Limb (tissue), 2 donors: ENCODE measurements at regions not wholly inside any gene's neighbourhood (a gene's known extent, or its start where the extent isn't known, plus 50 kb on each side); places are given as distances from the start of the nearest gene placed in this dataset.
A peak's percentile ranks its signal among the peaks of the same experiment; 100 is the strongest.
"Not testable (repeated sequence)": the region's sequence is repeated elsewhere in the genome, so short reads cannot be mapped to it uniquely, and the experiment has no call there.

Source experiments
- DNase-seq, 2 donors: peaks; one replicate each; pipeline ENCODE4 v3.0.0-alpha.2; 2016; ENCODE audit errors: extremely low spot score in 2 of 2

DNA sequence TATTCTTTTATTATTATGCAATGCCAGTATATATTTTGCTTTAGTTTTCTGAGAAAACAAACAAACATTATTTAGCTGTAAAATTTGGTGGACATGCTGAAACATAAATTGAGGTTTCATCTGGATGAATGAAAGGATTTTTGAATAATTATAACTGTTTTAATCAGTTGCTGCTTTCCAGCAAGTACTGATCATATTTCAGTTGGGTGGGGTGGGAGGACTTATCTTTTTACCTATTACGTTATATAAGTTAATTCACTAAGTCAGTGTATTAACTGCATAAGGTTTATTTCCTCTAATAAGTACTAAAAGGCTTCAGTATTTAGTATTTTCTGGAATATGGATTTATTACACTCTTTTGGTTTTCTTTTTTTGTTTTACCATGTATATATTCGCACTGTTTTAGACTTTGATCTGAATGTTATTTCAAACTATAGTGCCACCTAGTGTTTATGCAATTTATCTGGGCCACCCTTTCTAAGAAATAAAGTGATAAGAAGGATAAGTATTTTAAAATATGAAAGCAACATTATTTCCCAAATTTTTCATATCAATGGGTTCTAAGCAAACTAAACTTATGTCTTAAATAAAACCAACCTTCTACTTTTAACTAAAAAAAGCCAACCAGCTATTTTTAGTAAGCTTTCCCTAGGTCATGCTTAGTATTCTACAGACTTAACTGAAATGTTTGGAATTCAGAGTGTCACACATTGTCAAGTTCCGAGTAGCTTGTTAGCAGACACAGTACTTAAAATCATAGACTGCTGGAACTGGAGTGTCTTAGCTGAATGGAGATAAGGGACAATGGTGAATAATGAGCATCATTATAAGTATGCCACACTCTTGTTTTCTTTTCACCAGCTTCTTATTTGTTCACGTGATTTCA, 105.4 kb upstream of the MCHR2 start:
- peak in 1 of 2 donors; percentile 43 for DNase-seq

DNA sequence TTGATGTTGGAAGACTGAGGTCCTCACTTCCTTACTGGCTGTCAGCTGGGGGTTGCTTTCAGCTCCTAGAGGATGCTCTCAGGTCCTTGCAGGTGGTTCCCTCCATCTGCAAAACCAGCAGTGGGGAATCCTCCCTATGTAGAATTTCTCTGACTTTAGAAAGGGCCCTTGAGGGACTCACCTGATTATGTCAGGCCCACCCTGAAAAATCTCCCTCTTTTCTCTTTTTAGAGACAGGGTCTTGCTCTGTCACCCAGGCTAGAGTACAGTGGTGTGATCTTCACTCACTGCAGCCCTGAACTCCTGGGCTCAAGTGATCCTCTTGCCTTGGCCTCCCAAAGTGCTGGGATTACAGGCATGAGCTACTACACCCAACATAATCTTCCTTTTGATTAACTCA, 102.9 kb upstream of the MCHR2 start:
- DNase-seq: no peak

DNA sequence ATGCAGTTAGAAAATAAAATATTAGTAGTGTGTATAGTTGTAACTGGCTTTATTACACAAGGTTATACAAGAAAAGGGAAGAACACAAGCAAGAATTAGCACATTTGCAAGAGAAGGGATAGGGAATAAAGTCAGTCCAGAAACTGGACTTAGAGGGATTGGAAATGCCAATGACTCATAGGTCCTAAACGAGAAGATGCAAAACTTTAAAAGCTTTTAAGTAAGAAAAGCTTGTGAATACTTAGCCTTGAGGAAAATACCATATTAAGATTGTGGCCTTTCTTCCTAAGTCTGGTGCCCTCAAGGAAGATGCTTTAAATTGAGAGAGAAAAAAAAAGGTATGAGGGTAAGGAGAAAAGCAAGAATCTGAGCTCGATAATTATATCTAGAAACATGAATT, 102.3 kb upstream of the MCHR2 start:
- DNase-seq: no peak

DNA sequence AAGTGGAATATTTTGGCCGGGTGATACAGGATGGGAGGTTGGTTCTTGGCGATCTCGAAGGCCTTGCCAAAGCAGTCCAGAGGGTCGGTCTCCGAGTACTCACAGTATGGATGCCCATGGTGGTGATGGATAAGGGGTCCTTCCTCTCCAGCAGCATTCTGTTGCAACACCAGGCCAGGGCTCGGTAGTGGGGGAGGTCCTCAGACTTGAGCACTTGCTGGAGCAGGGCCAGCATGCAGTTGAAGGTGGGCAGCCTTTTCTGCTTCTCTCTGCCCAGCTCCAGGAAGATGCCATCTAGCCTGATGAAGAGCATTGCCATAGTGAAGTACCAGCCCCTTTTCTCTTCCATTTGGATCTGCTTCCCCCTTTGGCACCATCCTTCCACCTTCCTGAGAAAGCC, 99.4 kb upstream of the MCHR2 start:
- no peak for DNase-seq

DNA sequence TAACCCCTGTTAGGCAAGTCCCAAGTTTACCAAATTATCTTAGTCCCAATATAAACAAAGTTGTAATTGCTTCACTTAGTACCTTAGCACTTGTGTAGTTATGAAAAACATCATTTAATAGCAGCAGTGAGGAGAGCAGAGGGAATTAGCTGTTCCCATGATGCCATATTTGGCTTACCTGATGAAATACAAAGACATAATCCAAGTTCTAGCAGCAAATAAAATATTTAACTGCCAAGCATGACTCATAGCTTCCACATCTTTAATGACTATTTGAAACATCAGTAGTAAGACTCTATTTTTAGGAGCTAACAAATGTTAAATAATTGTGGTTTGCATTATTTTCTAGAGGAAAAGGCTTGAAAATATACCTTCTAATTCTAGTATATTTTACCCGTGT, 94.0 kb upstream of the MCHR2 start:
- DNase-seq: no peak

DNA sequence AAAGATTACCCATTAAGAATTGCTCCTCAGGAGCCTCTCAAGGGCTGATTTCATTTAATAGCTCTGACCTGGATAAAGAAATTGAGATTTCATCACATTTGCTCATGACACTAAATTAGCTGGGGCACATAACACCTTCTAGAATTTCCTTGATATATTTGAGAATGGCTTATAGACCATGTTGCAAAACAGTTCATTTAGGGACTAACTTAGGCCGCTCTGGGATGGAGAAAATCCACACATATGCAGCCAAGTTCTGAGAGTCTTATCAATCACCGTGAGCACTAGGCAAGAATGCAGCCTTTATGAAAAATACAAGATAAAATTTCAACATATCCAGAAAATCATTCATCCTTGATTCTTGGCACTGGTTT, 91.0 kb upstream of the MCHR2 start:
- DNase-seq: no peak

DNA sequence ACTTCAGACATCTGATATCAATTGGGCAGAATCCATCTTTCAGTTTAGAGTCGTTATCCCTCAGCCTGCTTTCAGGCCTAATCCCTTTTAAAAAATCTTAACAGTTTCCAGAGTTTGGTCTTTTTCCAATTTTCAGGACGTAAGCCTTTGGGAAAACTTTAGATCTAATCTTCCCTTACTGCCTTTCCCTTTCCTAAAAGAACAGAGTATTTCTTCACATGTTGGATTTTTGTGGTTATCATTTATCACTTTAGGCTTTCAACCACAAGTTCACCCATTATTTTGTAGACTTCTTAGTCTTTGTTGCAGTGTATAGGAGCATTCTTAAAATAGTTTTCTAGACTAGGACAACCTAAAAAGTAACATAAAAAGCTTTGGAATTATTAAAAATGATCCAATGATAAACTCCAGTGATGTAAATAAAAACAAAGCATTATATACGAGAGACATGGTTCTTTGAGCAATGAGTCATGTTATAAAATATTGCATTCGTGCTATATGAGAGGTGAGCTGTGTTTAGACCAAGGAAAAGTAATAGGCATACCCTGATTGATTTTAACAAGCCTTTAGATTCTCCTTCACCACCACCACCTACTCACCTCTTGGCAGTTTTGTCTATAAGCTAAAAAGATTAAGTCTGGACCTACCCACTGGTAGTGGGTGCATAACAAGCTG, 90.4 kb upstream of the MCHR2 start:
- no peak for DNase-seq

DNA sequence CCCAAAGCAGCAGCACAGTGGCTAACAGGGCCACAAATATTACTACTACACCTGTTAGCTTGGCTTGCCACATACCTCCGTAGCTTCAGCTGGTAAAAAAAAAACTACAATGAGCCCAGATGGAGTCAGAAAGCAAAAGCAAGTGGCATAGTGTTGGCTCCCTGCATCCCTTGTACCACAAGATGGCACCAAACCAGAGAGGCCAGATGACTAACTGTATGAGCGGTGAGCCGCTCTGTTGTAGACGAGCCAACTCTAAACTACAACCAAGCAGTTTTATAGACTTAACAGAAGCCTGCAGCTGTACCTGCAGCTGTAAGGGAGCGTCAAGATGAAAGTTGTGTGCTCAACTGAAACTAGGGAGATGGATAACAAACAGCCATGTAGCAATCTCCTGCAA, 84.5 kb upstream of the MCHR2 start:
- DNase-seq: peak in 1 of 2 donors; percentile 4

DNA sequence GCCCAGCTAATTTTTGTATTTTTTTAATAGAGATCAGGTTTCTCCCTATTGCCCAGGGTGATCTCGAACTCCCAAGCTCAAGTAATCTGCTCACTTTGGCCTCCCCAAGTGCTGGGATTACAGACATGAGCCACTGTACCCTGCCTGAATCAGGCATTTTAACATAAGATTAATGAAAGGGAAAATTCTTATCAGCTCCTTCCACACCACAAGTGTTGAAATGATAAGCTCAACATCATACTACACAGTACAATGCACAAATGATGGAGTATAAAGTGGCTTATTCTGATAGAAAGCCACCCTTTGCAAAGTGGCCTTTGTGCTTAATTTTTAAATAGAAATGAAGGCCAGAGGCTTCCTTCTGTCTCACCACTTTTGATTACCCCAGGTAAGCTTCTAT, 71.3 kb upstream of the MCHR2 start:
- DNase-seq: no peak

DNA sequence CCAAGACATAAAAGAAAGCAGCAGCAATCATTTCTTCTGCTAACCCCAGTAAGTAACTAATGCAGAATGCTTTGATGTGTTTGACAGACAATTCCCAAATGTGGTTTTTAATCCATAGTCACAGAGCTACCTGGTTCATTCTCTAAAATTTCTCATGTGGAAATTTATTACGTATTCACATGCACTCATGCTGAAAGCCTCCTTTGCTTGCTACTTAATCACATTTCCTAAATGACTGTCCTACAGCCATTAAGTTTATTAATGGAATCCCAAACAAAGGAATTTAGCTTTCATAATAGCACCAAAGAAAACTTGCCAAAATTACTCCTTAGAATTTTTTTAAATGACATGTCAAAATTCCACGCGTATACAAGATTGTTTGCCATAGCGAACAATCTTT, 68.6 kb upstream of the MCHR2 start:
- DNase-seq: no peak

DNA sequence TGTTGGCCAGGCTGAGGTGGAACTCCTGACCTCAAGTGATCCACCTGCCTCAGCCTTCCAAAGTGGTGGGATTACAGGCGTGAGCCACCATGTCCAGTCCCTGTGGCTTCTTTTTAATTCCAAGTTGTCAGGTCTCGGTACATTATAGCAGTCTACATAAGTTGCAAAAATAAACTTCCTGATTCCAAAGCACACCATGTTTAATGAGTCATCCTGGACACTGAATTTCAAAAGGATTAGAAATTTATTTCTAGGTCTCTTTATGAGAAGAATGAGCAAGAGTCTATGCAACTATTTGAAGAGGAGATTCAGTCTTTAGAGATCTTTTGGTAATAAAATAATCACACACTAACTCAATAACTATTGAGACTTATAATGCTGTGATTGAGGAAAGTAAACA, 63.9 kb upstream of the MCHR2 start:
- no peak for DNase-seq

DNA sequence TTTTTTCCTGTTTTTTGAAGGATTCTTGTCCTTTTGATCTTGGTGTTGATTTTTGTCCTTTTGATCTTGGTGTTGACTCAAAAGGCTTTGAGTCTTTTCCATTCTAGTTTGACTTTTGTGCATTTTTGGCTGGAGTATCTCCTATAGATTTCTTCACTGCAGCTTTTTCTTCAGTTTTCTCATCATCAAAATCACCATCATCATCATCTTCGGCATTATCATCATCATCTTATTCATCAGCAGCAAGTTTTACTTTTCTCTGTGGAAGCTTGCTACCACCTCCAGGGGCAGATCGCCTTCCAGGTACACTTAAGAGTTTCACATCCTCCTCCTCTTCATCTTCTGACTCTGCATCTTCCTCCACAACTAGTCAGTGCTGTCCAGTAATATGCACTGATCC, 56.5 kb upstream of the MCHR2 start:
- no peak for DNase-seq

DNA sequence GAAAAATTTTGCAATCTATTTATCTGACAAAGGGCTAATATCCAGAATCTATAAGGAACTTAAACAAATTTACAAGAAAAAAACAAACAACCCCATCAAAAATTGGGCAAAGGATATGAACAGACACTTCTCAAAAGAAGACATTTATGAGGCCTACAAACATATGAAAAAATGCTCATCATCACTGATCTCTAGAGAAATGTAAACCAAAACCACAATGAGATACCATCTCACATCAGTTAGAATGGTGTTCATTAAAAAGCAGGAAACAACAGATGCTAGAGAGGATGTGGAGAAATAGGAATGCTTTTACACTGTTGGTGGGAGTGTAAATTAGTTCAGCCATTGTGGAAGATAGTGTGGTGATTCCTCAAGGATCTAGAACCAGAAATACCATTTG, 49.9 kb upstream of the MCHR2 start:
- DNase-seq: not testable (repeated sequence)
